WTC11 (cell line): ENCODE measurements at regions not wholly inside any gene's neighbourhood (a gene's known extent, or its start where the extent isn't known, plus 50 kb on each side); places are given as distances from the start of the nearest gene placed in this dataset.

Experiments used
- CTCF ChIP-seq: fragments of 200-600 bp; IDR thresholded peaks from 2 replicates; pipeline ENCODE4 v1.8.0; 2022; ENCODE audit warnings: antibody characterized with exemption
- NFATC4 ChIP-seq: fragments of 250-450 bp; sonication (Bioruptor Pico); IDR thresholded peaks from 2 replicates; pipeline ENCODE4 v1.9.0; 2021; ENCODE audit warnings: mild to moderate bottlenecking
- NR3C1 ChIP-seq: sonication (generic); formaldehyde crosslinking; conservative IDR thresholded peaks from 2 replicates; pipeline ENCODE4 v1.8.1; 2023; ENCODE audit warnings: low read depth, mild to moderate bottlenecking, missing genetic modification reagents
- TCF7 ChIP-seq: sonication (generic); formaldehyde crosslinking; IDR thresholded peaks from 2 replicates; pipeline ENCODE4 v1.8.0; 2022; ENCODE audit warnings: mild to moderate bottlenecking, low read depth, missing genetic modification reagents, moderate library complexity
- ZSCAN18 ChIP-seq: fragments of 250-450 bp; sonication (Bioruptor Pico); IDR thresholded peaks from 2 replicates; pipeline ENCODE4 v2.1.2; 2022; ENCODE audit warnings: mild to moderate bottlenecking, moderate library complexity
- TF ChIP-seq, protein P1 (sequence below): sonication (generic); formaldehyde crosslinking; IDR thresholded peaks from 2 replicates; pipeline ENCODE4 v1.8.1; 2023; ENCODE audit warnings: mild to moderate bottlenecking, missing genetic modification reagents, moderate library complexity
- TF ChIP-seq, protein P2 (sequence below): fragments of 250-450 bp; sonication (Bioruptor Pico); IDR thresholded peaks from 2 replicates; pipeline ENCODE4 v1.9.0; 2021; ENCODE audit warnings: moderate library complexity, mild to moderate bottlenecking, inconsistent platforms, borderline replicate concordance

- TF ChIP-seq, protein P1, sequence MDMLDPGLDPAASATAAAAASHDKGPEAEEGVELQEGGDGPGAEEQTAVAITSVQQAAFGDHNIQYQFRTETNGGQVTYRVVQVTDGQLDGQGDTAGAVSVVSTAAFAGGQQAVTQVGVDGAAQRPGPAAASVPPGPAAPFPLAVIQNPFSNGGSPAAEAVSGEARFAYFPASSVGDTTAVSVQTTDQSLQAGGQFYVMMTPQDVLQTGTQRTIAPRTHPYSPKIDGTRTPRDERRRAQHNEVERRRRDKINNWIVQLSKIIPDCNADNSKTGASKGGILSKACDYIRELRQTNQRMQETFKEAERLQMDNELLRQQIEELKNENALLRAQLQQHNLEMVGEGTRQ (CRISPR knock-in tag): no peak
- TF ChIP-seq CTCF: no peak
- TF ChIP-seq TCF7: no peak
- TF ChIP-seq ZSCAN18 (CRISPR knock-in tag): no peak
- TF ChIP-seq NFATC4 (CRISPR knock-in tag): no peak
- TF ChIP-seq, protein P2, sequence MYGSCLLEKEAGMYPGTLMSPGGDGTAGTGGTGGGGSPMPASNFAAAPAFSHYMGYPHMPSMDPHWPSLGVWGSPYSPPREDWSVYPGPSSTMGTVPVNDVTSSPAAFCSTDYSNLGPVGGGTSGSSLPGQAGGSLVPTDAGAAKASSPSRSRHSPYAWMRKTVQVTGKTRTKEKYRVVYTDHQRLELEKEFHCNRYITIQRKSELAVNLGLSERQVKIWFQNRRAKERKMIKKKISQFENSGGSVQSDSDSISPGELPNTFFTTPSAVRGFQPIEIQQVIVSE (CRISPR knock-in tag): no peak
- no peak for TF ChIP-seq NR3C1 (CRISPR knock-in tag)
These were observed 174.8 kb upstream of the OR13F1 start for GRCh38 chr9:104329245-104329644.
